GM12878 (cell line): ENCODE measurements at regions not wholly inside any gene's neighbourhood (a gene's known extent, or its start where the extent isn't known, plus 50 kb on each side); places are given as distances from the start of the nearest gene placed in this dataset.

Experiments used
- ATAC-seq: fragments of 200-7000 bp; cut with Tn5 transposase; 3 replicates; pipeline ENCODE4 v1.9.1; 2020; ENCODE audit warnings: mild to moderate bottlenecking, moderate library complexity
- BruUV-seq: library from RNA; stranded (reverse); fragments of 400-500 nt; replicated peaks from 2 replicates; lab custom pipeline; 2021; lab: Mats Ljungman, UMichigan
- CTCF ChIA-PET: fragments of 300-600 bp; sonication (Branson Sonifier 250); formaldehyde crosslinking; extraction: SDS; loops from one replicate; lab custom pipeline; 2021; ENCODE audit warnings: inconsistent platforms; lab: Yijun Ruan, JAX
- POLR2A ChIA-PET: fragments of 350-600 bp; formaldehyde crosslinking; extraction: SDS; loops from one replicate; lab custom pipeline; 2021; ENCODE audit warnings: inconsistent platforms; lab: Charles Lee
- RAD21 ChIA-PET: fragments of 300-600 bp; sonication (Branson Sonifier 250); formaldehyde crosslinking; loops from one replicate; lab custom pipeline; 2023; ENCODE audit warnings: antibody characterized with exemption; ENCODE audit not compliant: unreplicated experiment; lab: Charles Lee
- SMC1A ChIA-PET: fragments of 300-600 bp; sonication (Branson Sonifier 250); formaldehyde crosslinking; loops from one replicate; lab custom pipeline; 2023; ENCODE audit not compliant: unreplicated experiment, uncharacterized antibody; lab: Charles Lee
- DNase-seq: peaks from one replicate; pipeline ENCODE4 v3.0.0-alpha.2; 2011; ENCODE audit warnings: low read depth, low spot score
- FAIRE-seq: peaks from 3 replicates; lab custom pipeline; 2011; peaks lifted over from hg19 to GRCh38; lab: Jason Lieb, UNC
- H2AFZ ChIP-seq: 2 replicates; pipeline ENCODE4 v1.6.0; 2011; ENCODE audit warnings: low read depth, low read length, control low read depth; ENCODE audit not compliant: control insufficient read depth
- H3K27ac ChIP-seq: 2 replicates; pipeline ENCODE4 v1.5.1; 2011; ENCODE audit warnings: control low read depth; ENCODE audit not compliant: control insufficient read depth, insufficient read depth
- H3K27me3 ChIP-seq, 2 experiments: replicated peaks in 1 of 2; 2 replicates each; pipeline versions ENCODE4 v1.6.0 to v1.6.1; 2011; ENCODE audit warnings: low read length in 1 of 2; ENCODE audit not compliant: control insufficient read depth in 2 of 2, insufficient read depth in 2 of 2
- H3K36me3 ChIP-seq, 2 experiments: 2 replicates each; pipeline ENCODE4 v1.5.1; 2011; ENCODE audit warnings: low read length in 1 of 2; ENCODE audit not compliant: control insufficient read depth in 2 of 2, insufficient read depth in 2 of 2
- H3K4me1 ChIP-seq: 2 replicates; pipeline ENCODE4 v1.6.1; 2011; ENCODE audit warnings: mild to moderate bottlenecking, low read length, moderate library complexity, mixed read lengths; ENCODE audit not compliant: control insufficient read depth, insufficient read depth
- H3K4me2 ChIP-seq: 2 replicates; pipeline ENCODE4 v1.6.0; 2011; ENCODE audit warnings: control low read depth; ENCODE audit not compliant: control insufficient read depth, insufficient read depth
- H3K4me3 ChIP-seq: fragments of 200-600 bp; sonication (generic); 2 replicates; pipeline ENCODE4 v1.5.1; 2016
- H3K79me2 ChIP-seq: 2 replicates; pipeline ENCODE4 v1.6.0; 2011; ENCODE audit warnings: low read length; ENCODE audit not compliant: control insufficient read depth, insufficient read depth
- H3K9ac ChIP-seq: 2 replicates; pipeline ENCODE4 v1.8.0; 2011; ENCODE audit warnings: low read length, control low read depth, mixed read lengths; ENCODE audit not compliant: control insufficient read depth, insufficient read depth
- H3K9me3 ChIP-seq: replicated peaks from 3 replicates; pipeline ENCODE4 v1.5.1; 2011; ENCODE audit warnings: mild to moderate bottlenecking, low read length; ENCODE audit not compliant: control insufficient read depth, insufficient read depth
- H4K20me1 ChIP-seq: 2 replicates; pipeline ENCODE4 v1.6.0; 2011; ENCODE audit not compliant: control insufficient read depth, insufficient read depth
- CBFB ChIP-seq: IDR thresholded peaks from 2 replicates; pipeline ENCODE4 v1.6.1; 2016; ENCODE audit warnings: antibody characterized with exemption, low read depth
- CHD2 ChIP-seq: IDR thresholded peaks from 2 replicates; pipeline ENCODE4 v1.6.1; 2011; ENCODE audit warnings: low read depth, low read length, improper control_type of control experiment, borderline replicate concordance
- KDM1A ChIP-seq: fragments of 200-600 bp; sonication (generic); IDR thresholded peaks from 2 replicates; pipeline ENCODE4 v1.6.1; 2016; ENCODE audit warnings: borderline replicate concordance
- KLF5 ChIP-seq: fragments of 450-650 bp; IDR thresholded peaks from 2 replicates; pipeline ENCODE4 v1.6.1; 2014; ENCODE audit warnings: mild to moderate bottlenecking; ENCODE audit not compliant: partially characterized antibody
- LARP7 ChIP-seq: fragments of 450-650 bp; IDR thresholded peaks from 2 replicates; pipeline ENCODE4 v1.6.1; 2017; ENCODE audit warnings: mild to moderate bottlenecking
- NR2C2 ChIP-seq: IDR thresholded peaks from 2 replicates; pipeline ENCODE4 v1.6.1; 2011; ENCODE audit warnings: borderline replicate concordance, low read depth; ENCODE audit not compliant: control insufficient read depth, insufficient read length
- RBBP5 ChIP-seq: fragments of 200-600 bp; sonication (generic); conservative IDR thresholded peaks from 2 replicates; pipeline ENCODE4 v1.6.1; 2016
- SIN3A ChIP-seq: IDR thresholded peaks from 2 replicates; pipeline ENCODE4 v1.6.1; 2012; ENCODE audit warnings: low read depth, low read length, improper control_type of control experiment
- ZZZ3 ChIP-seq: IDR thresholded peaks from 2 replicates; pipeline ENCODE4 v1.6.1; 2011; ENCODE audit warnings: low read depth; ENCODE audit not compliant: control insufficient read depth, insufficient read length
- WGBS: methylation state at CpG from one replicate; pipeline ENCODE4 v1.1.6; 2016; ENCODE audit warnings: low lambda C conversion rate; ENCODE audit not compliant: insufficient replicate concordance, insufficient coverage; ENCODE audit errors: missing lambda C conversion rate; 5-methylcytosine and 5-hydroxymethylcytosine counted together
- in situ Hi-C: fragments of 300-500 bp; cut with MboI; formaldehyde crosslinking; loops from 9 replicates; pipeline ENCODE4 v1.14.3; 2018; ENCODE audit warnings: mixed read lengths
- intact Hi-C: fragments of 100-400 bp; cut with micrococcal nuclease; formaldehyde crosslinking; loops from one replicate; pipeline ENCODE4 v1.14.2; 2022; ENCODE audit not compliant: unreplicated experiment
- TF ChIP-seq, protein P1 (sequence below): fragments of 450-650 bp; IDR thresholded peaks from 2 replicates; pipeline ENCODE4 v1.6.1; 2017; ENCODE audit warnings: low read depth, mild to moderate bottlenecking, moderate library complexity
- TF ChIP-seq, protein P2 (sequence below): fragments of 450-650 bp; IDR thresholded peaks from 2 replicates; pipeline ENCODE4 v1.6.1; 2016; ENCODE audit warnings: mild to moderate bottlenecking
- TF ChIP-seq, protein P3 (sequence below): fragments of 450-650 bp; IDR thresholded peaks from 2 replicates; pipeline ENCODE4 v1.6.1; 2017; ENCODE audit warnings: mild to moderate bottlenecking, low read depth, inconsistent platforms; ENCODE audit not compliant: poor library complexity, severe bottlenecking
- TF ChIP-seq, protein P4 (sequence below): IDR thresholded peaks from 2 replicates; pipeline ENCODE4 v1.6.1; 2012; ENCODE audit warnings: mild to moderate bottlenecking, low read depth, low read length
- TF ChIP-seq, protein P5 (sequence below): IDR thresholded peaks from 2 replicates; pipeline ENCODE4 v1.6.1; 2012; ENCODE audit warnings: low read length, inconsistent platforms
- TF ChIP-seq, protein P6 (sequence below): IDR thresholded peaks from 2 replicates; pipeline ENCODE4 v1.6.1; 2011; ENCODE audit warnings: low read depth, mild to moderate bottlenecking, low read length, moderate library complexity, borderline replicate concordance; ENCODE audit errors: extremely low read depth

DNA sequence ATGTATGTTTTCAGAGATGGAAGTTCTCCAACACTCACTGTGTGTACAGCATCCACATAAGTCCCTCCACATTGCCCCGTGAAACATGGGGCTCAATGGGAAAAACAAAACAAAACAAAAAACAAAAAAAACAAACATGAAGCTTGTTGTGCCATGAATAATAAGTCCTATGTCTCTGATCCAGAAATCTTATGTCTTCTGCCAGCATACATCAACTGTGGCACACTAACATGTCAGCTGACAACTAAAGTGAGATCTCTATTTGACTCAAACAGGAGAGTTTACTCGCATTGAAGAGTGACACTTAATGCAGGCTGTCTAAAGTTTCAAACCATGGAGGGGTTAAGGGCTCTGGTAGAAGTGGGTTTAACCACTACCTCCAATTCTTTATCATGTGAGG, 180.2 kb upstream of the ROBO1 start:
- H3K4me2 ChIP-seq: no peak overlapping the region
- no peak overlapping the region for H2AFZ ChIP-seq
- ChIA-PET POLR2A (no interaction called here), RAD21 (no interaction called here), SMC1A (no interaction called here), CTCF (no interaction called here)
- H3K9ac ChIP-seq: no peak overlapping the region
- no peaks in the 10 kb centered on the region for H4K20me1 ChIP-seq
- no peak overlapping the region for H3K4me3 ChIP-seq
- no TSS peak for BruUV-seq
- H3K9me3 ChIP-seq: no peaks in the 10 kb centered on the region
- no peak for DNase-seq
- in situ Hi-C loops (no loop called here), intact Hi-C loops (no loop called here)
- H3K4me1 ChIP-seq: no peaks in the 10 kb centered on the region
- H3K79me2 ChIP-seq: no peaks in the 10 kb centered on the region
- ATAC-seq: no peak; the same call in 2 of the 3 replicates
- H3K27ac ChIP-seq: no peak overlapping the region
- no peaks in the 10 kb centered on the region for H3K36me3 ChIP-seq
- WGBS: 45% methylated on average over 2 of the region's 2 CpGs
- no peaks in the 10 kb centered on the region for H3K27me3 ChIP-seq
- FAIRE-seq: no peak
- TF ChIP-seq, protein P1, sequence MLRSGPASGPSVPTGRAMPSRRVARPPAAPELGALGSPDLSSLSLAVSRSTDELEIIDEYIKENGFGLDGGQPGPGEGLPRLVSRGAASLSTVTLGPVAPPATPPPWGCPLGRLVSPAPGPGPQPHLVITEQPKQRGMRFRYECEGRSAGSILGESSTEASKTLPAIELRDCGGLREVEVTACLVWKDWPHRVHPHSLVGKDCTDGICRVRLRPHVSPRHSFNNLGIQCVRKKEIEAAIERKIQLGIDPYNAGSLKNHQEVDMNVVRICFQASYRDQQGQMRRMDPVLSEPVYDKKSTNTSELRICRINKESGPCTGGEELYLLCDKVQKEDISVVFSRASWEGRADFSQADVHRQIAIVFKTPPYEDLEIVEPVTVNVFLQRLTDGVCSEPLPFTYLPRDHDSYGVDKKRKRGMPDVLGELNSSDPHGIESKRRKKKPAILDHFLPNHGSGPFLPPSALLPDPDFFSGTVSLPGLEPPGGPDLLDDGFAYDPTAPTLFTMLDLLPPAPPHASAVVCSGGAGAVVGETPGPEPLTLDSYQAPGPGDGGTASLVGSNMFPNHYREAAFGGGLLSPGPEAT: no peak
- TF ChIP-seq, protein P2, sequence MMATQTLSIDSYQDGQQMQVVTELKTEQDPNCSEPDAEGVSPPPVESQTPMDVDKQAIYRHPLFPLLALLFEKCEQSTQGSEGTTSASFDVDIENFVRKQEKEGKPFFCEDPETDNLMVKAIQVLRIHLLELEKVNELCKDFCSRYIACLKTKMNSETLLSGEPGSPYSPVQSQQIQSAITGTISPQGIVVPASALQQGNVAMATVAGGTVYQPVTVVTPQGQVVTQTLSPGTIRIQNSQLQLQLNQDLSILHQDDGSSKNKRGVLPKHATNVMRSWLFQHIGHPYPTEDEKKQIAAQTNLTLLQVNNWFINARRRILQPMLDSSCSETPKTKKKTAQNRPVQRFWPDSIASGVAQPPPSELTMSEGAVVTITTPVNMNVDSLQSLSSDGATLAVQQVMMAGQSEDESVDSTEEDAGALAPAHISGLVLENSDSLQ: no peak
- TF ChIP-seq KLF5: no peak
- no peak for TF ChIP-seq CBFB
- TF ChIP-seq NR2C2: no peak
- TF ChIP-seq RBBP5: no peak
- TF ChIP-seq, protein P3, sequence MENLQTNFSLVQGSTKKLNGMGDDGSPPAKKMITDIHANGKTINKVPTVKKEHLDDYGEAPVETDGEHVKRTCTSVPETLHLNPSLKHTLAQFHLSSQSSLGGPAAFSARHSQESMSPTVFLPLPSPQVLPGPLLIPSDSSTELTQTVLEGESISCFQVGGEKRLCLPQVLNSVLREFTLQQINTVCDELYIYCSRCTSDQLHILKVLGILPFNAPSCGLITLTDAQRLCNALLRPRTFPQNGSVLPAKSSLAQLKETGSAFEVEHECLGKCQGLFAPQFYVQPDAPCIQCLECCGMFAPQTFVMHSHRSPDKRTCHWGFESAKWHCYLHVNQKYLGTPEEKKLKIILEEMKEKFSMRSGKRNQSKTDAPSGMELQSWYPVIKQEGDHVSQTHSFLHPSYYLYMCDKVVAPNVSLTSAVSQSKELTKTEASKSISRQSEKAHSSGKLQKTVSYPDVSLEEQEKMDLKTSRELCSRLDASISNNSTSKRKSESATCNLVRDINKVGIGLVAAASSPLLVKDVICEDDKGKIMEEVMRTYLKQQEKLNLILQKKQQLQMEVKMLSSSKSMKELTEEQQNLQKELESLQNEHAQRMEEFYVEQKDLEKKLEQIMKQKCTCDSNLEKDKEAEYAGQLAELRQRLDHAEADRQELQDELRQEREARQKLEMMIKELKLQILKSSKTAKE: no peak
- TF ChIP-seq, protein P4, sequence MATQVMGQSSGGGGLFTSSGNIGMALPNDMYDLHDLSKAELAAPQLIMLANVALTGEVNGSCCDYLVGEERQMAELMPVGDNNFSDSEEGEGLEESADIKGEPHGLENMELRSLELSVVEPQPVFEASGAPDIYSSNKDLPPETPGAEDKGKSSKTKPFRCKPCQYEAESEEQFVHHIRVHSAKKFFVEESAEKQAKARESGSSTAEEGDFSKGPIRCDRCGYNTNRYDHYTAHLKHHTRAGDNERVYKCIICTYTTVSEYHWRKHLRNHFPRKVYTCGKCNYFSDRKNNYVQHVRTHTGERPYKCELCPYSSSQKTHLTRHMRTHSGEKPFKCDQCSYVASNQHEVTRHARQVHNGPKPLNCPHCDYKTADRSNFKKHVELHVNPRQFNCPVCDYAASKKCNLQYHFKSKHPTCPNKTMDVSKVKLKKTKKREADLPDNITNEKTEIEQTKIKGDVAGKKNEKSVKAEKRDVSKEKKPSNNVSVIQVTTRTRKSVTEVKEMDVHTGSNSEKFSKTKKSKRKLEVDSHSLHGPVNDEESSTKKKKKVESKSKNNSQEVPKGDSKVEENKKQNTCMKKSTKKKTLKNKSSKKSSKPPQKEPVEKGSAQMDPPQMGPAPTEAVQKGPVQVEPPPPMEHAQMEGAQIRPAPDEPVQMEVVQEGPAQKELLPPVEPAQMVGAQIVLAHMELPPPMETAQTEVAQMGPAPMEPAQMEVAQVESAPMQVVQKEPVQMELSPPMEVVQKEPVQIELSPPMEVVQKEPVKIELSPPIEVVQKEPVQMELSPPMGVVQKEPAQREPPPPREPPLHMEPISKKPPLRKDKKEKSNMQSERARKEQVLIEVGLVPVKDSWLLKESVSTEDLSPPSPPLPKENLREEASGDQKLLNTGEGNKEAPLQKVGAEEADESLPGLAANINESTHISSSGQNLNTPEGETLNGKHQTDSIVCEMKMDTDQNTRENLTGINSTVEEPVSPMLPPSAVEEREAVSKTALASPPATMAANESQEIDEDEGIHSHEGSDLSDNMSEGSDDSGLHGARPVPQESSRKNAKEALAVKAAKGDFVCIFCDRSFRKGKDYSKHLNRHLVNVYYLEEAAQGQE: no peak
- no peak for TF ChIP-seq ZZZ3
- TF ChIP-seq, protein P5, sequence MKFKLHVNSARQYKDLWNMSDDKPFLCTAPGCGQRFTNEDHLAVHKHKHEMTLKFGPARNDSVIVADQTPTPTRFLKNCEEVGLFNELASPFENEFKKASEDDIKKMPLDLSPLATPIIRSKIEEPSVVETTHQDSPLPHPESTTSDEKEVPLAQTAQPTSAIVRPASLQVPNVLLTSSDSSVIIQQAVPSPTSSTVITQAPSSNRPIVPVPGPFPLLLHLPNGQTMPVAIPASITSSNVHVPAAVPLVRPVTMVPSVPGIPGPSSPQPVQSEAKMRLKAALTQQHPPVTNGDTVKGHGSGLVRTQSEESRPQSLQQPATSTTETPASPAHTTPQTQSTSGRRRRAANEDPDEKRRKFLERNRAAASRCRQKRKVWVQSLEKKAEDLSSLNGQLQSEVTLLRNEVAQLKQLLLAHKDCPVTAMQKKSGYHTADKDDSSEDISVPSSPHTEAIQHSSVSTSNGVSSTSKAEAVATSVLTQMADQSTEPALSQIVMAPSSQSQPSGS: no peak
- no peak for TF ChIP-seq KDM1A
- TF ChIP-seq SIN3A: no peak
- TF ChIP-seq CHD2: no peak
- no peak for TF ChIP-seq LARP7
- TF ChIP-seq, protein P6, sequence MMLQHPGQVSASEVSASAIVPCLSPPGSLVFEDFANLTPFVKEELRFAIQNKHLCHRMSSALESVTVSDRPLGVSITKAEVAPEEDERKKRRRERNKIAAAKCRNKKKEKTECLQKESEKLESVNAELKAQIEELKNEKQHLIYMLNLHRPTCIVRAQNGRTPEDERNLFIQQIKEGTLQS: no peak
